ENCODE measurements at regions not wholly inside any gene's neighbourhood (a gene's known extent, or its start where the extent isn't known, plus 50 kb on each side); places are given as distances from the start of the nearest gene placed in this dataset.

DNA sequence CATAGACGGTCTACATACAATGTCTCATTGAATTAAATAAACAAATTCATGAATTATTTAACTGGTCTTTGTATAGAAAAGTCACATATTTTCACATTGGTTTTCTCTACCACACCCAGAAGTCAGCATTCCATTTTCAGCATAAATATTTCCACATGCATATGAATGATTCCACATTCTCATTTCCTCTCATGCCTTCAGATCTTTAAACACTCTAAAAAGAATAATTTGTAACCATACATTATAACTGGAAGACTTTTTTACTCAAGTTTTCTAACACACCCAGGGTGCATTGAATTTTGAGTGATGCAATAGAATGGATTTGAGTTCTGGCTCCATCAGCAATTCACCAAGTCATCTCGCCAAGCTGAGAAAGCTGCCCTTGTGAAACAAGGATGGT lies 501.8 kb upstream of the TENM4 start:
- no peak for TF ChIP-seq CTCF (IDR thresholded peaks at IDR 0.05)
- TF ChIP-seq POLR2A (IDR thresholded peaks at IDR 0.05): no peak

Measured in sigmoid colon (tissue), 3 donors.